Psoas muscle (tissue), 7 donors: ENCODE measurements at regions not wholly inside any gene's neighbourhood (a gene's known extent, or its start where the extent isn't known, plus 50 kb on each side); places are given as distances from the start of the nearest gene placed in this dataset.
"Not testable (repeated sequence)": the region's sequence is repeated elsewhere in the genome, so short reads cannot be mapped to it uniquely, and the experiment has no call there.

Experiments
- ATAC-seq, 4 donors: fragments of 200-7000 bp; cut with Tn5 transposase; one replicate each; pipeline ENCODE4 v1.9.1; 2020; ENCODE audit warnings: moderate library complexity in 3 of 4, mild to moderate bottlenecking in 2 of 4
- DNase-seq, 2 donors: peaks; one replicate each; pipeline ENCODE4 v3.0.0-alpha.2; 2020
- H3K27ac ChIP-seq: fragments of 200-600 bp; one replicate; pipeline ENCODE4 v1.8.0; 2022
- H3K27me3 ChIP-seq, 3 donors: fragments of 200-600 bp in 1 of 3; one replicate each; pipeline versions ENCODE4 v1.6.1 to v1.8.0; 2013 to 2022; ENCODE audit warnings: low read length in 2 of 3, mild to moderate bottlenecking in 2 of 3, moderate library complexity in 1 of 3; ENCODE audit not compliant: insufficient read depth in 3 of 3
- H3K36me3 ChIP-seq, 2 donors: fragments of 200-600 bp in 1 of 2; one replicate each; pipeline versions ENCODE4 v1.6.1 to v1.8.0; 2013 to 2022; ENCODE audit warnings: low read depth in 1 of 2, mild to moderate bottlenecking in 1 of 2, moderate library complexity in 1 of 2; ENCODE audit not compliant: insufficient read depth in 1 of 2
- H3K4me1 ChIP-seq: fragments of 200-600 bp; one replicate; pipeline ENCODE4 v1.8.0; 2022
- H3K4me3 ChIP-seq: fragments of 200-600 bp; one replicate; pipeline ENCODE4 v1.8.0; 2022; ENCODE audit warnings: mild to moderate bottlenecking
- H3K9me3 ChIP-seq: fragments of 200-600 bp; one replicate; pipeline ENCODE4 v1.8.0; 2022
- WGBS, 3 donors: extraction: QIAGEN DNeasy Blood & Tissue Kit; methylation state at CpG; one replicate each; pipeline versions ENCODE4 v1.1.6 to v1.1.7; 2013; 5-methylcytosine and 5-hydroxymethylcytosine counted together
- intact Hi-C, 2 donors: fragments of 100-400 bp; cut with DNase I; formaldehyde crosslinking; loops; one replicate each; pipeline versions ENCODE4 v1.11.0 to v1.14.2; 2022
- TF ChIP-seq, protein P1 (sequence below): fragments of 200-600 bp; IDR thresholded peaks from one replicate; pipeline ENCODE4 v1.8.0; 2022; ENCODE audit warnings: antibody characterized with exemption
- donor health status: healthy with polysubstance abuse.
- donor health status: DM: no; HTN: no; CAD: no; lungs with moderate emphysema.
- donor health status: Bipolar disorder and iron deficiency.
- donor health status: healthy.
- donor health status: DM: yes; HTN: yes; CAD: no.
- donor health status: DM: no; HTN: no; CAD: no.
- donor health status: DM: yes; HTN: yes; CAD: no.

GRCh38 chr5:36422952-36423351 is 121.2 kb upstream of the RANBP3L start:
- Histone ChIP-seq H3K27me3 (no peaks in the 10 kb centered on the region), H3K4me3 (no peak overlapping the region), H3K4me1 (no peaks in the 10 kb centered on the region), H3K27ac (no peak overlapping the region), H3K36me3 (no peaks in the 10 kb centered on the region), H3K9me3 (no peaks in the 10 kb centered on the region)
- no peak for DNase-seq
- intact Hi-C loops: no loop called here
- TF ChIP-seq, protein P1, sequence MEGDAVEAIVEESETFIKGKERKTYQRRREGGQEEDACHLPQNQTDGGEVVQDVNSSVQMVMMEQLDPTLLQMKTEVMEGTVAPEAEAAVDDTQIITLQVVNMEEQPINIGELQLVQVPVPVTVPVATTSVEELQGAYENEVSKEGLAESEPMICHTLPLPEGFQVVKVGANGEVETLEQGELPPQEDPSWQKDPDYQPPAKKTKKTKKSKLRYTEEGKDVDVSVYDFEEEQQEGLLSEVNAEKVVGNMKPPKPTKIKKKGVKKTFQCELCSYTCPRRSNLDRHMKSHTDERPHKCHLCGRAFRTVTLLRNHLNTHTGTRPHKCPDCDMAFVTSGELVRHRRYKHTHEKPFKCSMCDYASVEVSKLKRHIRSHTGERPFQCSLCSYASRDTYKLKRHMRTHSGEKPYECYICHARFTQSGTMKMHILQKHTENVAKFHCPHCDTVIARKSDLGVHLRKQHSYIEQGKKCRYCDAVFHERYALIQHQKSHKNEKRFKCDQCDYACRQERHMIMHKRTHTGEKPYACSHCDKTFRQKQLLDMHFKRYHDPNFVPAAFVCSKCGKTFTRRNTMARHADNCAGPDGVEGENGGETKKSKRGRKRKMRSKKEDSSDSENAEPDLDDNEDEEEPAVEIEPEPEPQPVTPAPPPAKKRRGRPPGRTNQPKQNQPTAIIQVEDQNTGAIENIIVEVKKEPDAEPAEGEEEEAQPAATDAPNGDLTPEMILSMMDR: no peak
- ATAC-seq: no peak
- WGBS, 3 donors: 75 to 80% (median 78%) methylated on average over 3 of the region's 3 CpGs

GRCh38 chr5:36423578-36424307 is 122.0 kb upstream of the RANBP3L start:
- H3K9me3 ChIP-seq: no peaks in the 10 kb centered on the region
- no peaks in the 10 kb centered on the region for H3K27me3 ChIP-seq
- DNase-seq: no peak
- no peak overlapping the region for H3K4me3 ChIP-seq
- no peak for ATAC-seq
- intact Hi-C loops: no loop called here
- H3K27ac ChIP-seq: no peak overlapping the region
- whole genome bisulfite sequencing, 3 donors: 75 to 78% (median 76%) methylated on average over 3 of the region's 3 CpGs
- H3K36me3 ChIP-seq: no peaks in the 10 kb centered on the region
- H3K4me1 ChIP-seq: no peaks in the 10 kb centered on the region
- TF ChIP-seq, protein P1: no peak

- H3K4me3 ChIP-seq, intact Hi-C loops, H3K27me3 ChIP-seq, H3K36me3 ChIP-seq, DNase-seq, H3K27ac ChIP-seq, H3K9me3 ChIP-seq, ATAC-seq, H3K4me1 ChIP-seq: not testable (repeated sequence)
- 84 to 93% (median 90%) methylated on average over 2 of the region's 2 CpGs for WGBS, 3 donors
Observed at GRCh38 chr5:36426070-36426469, 124.4 kb upstream of the RANBP3L start.

GRCh38 chr5:36435516-36435915 is 133.8 kb upstream of the RANBP3L start:
- Histone ChIP-seq H3K4me1 (no peaks in the 10 kb centered on the region), H3K27me3 (no peaks in the 10 kb centered on the region), H3K36me3 (no peaks in the 10 kb centered on the region), H3K9me3 (no peaks in the 10 kb centered on the region), H3K4me3 (no peak overlapping the region), H3K27ac (no peak overlapping the region)
- DNase-seq: no peak
- TF ChIP-seq, protein P1: no peak
- WGBS, 3 donors: 88 to 97% (median 93%) methylated on average over 4 of the region's 4 CpGs
- ATAC-seq: no peak
- intact Hi-C loops: no loop called here

- intact Hi-C loops: no loop called here
Observed at GRCh38 chr5:36436306-36436705, 134.6 kb upstream of the RANBP3L start.

More at GRCh38 chr5:36436306-36436705, 134.6 kb upstream of the RANBP3L start:
- H3K27ac ChIP-seq: no peak overlapping the region
- H3K36me3 ChIP-seq: no peaks in the 10 kb centered on the region
- no peaks in the 10 kb centered on the region for H3K27me3 ChIP-seq
- no peaks in the 10 kb centered on the region for H3K4me1 ChIP-seq
- no peaks in the 10 kb centered on the region for H3K9me3 ChIP-seq
- 61 to 66% (median 66%) methylated on average over 3 of the region's 3 CpGs for WGBS, 3 donors
- no peak overlapping the region for H3K4me3 ChIP-seq
- TF ChIP-seq, protein P1: no peak
- ATAC-seq (no peak), DNase-seq (no peak)
